Ishikawa (cell line): ENCODE measurements at regions not wholly inside any gene's neighbourhood (a gene's known extent, or its start where the extent isn't known, plus 50 kb on each side); places are given as distances from the start of the nearest gene placed in this dataset.

ENCODE experiments used
- CEBPB ChIP-seq: IDR thresholded peaks from 2 replicates; pipeline ENCODE4 v1.6.1; 2012
- CREB1 ChIP-seq: IDR thresholded peaks from 2 replicates; pipeline ENCODE4 v1.6.1; 2012; ENCODE audit warnings: low read depth
- EGR1 ChIP-seq: IDR thresholded peaks from 2 replicates; pipeline ENCODE4 v1.6.1; 2012
- EP300 ChIP-seq: IDR thresholded peaks from 2 replicates; pipeline ENCODE4 v1.6.1; 2012; ENCODE audit warnings: borderline replicate concordance
- FOXM1 ChIP-seq: IDR thresholded peaks from 2 replicates; pipeline ENCODE4 v1.6.1; 2012; ENCODE audit warnings: low read depth, borderline replicate concordance
- MAX ChIP-seq: IDR thresholded peaks from 2 replicates; pipeline ENCODE4 v1.6.1; 2012
- NFIC ChIP-seq: IDR thresholded peaks from 2 replicates; pipeline ENCODE4 v1.6.1; 2012
- RAD21 ChIP-seq: IDR thresholded peaks from 2 replicates; pipeline ENCODE4 v1.6.1; 2012; ENCODE audit warnings: low read depth
- TAF1 ChIP-seq: IDR thresholded peaks from 2 replicates; pipeline ENCODE4 v1.6.1; 2012; ENCODE audit warnings: low read depth, mild to moderate bottlenecking
- TCF12 ChIP-seq: IDR thresholded peaks from 2 replicates; pipeline ENCODE4 v1.6.1; 2012; ENCODE audit warnings: low read depth
- TEAD4 ChIP-seq: IDR thresholded peaks from 2 replicates; pipeline ENCODE4 v1.6.1; 2012
- USF1 ChIP-seq: IDR thresholded peaks from 2 replicates; pipeline ENCODE4 v1.6.1; 2012
- YY1 ChIP-seq: IDR thresholded peaks from 2 replicates; pipeline ENCODE4 v1.6.1; 2012; ENCODE audit warnings: low read depth
- ZBTB7A ChIP-seq: IDR thresholded peaks from 2 replicates; pipeline ENCODE4 v1.6.1; 2012; ENCODE audit warnings: low read depth
- TF ChIP-seq, protein P1 (sequence below): IDR thresholded peaks from 2 replicates; pipeline ENCODE4 v1.6.1; 2012; ENCODE audit warnings: low read depth, mild to moderate bottlenecking

DNA sequence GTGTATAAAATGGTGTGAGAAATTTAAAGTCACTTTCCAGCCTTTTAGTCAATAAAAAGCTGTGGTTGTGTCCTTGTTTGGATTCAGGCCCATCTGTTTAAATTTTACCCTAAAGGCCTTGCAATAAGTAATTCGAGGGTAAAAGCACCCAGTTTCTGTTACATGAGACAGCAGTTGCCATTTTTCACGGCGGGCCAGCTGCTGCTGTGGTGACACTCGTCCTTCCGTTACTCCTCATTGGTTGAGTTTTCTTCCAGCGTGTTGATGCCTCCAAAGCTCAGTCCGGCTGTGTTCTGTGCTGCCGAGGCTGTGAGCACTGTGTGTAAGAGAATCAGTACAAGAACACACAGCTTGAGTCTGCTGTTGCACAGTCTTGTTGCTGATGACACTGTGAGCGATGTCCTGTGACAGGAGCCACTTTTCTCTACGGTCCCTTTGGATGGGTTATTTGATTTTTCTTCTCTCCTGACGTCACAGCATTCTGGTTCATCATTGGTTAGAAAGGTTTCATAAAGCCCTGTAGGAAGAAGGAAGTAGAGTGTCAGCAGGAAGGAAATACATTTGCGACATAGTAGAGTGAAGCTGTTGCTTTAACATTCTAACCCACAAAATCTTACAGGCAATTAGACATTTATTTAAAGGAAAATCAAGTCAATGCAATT lies 602.5 kb upstream of the ARGLU1 start:
- TF ChIP-seq FOXM1 (no peak), NFIC (no peak), EGR1 (no peak), TEAD4 (no peak), CEBPB (no peak), USF1 (no peak)
- TF ChIP-seq, protein P1, sequence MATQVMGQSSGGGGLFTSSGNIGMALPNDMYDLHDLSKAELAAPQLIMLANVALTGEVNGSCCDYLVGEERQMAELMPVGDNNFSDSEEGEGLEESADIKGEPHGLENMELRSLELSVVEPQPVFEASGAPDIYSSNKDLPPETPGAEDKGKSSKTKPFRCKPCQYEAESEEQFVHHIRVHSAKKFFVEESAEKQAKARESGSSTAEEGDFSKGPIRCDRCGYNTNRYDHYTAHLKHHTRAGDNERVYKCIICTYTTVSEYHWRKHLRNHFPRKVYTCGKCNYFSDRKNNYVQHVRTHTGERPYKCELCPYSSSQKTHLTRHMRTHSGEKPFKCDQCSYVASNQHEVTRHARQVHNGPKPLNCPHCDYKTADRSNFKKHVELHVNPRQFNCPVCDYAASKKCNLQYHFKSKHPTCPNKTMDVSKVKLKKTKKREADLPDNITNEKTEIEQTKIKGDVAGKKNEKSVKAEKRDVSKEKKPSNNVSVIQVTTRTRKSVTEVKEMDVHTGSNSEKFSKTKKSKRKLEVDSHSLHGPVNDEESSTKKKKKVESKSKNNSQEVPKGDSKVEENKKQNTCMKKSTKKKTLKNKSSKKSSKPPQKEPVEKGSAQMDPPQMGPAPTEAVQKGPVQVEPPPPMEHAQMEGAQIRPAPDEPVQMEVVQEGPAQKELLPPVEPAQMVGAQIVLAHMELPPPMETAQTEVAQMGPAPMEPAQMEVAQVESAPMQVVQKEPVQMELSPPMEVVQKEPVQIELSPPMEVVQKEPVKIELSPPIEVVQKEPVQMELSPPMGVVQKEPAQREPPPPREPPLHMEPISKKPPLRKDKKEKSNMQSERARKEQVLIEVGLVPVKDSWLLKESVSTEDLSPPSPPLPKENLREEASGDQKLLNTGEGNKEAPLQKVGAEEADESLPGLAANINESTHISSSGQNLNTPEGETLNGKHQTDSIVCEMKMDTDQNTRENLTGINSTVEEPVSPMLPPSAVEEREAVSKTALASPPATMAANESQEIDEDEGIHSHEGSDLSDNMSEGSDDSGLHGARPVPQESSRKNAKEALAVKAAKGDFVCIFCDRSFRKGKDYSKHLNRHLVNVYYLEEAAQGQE: no peak

GRCh38 chr13:107157271-107157670 lies 589.3 kb upstream of the ARGLU1 start:
- TF ChIP-seq TAF1: no peak
- TF ChIP-seq, protein P1: no peak
- TF ChIP-seq TCF12: no peak
- no peak for TF ChIP-seq EGR1
- no peak for TF ChIP-seq USF1
- no peak for TF ChIP-seq YY1
- TF ChIP-seq CEBPB: no peak
- no peak for TF ChIP-seq FOXM1
- no peak for TF ChIP-seq RAD21
- TF ChIP-seq EP300: no peak
- TF ChIP-seq ZBTB7A: no peak

GRCh38 chr13:107144432-107144831 lies 576.5 kb upstream of the ARGLU1 start:
- TF ChIP-seq CEBPB (no peak), EP300 (no peak), FOXM1 (no peak), MAX (no peak), NFIC (no peak), ZBTB7A (no peak), USF1 (no peak), EGR1 (no peak), TAF1 (no peak), CREB1 (no peak), TEAD4 (no peak), YY1 (no peak), RAD21 (no peak)

DNA sequence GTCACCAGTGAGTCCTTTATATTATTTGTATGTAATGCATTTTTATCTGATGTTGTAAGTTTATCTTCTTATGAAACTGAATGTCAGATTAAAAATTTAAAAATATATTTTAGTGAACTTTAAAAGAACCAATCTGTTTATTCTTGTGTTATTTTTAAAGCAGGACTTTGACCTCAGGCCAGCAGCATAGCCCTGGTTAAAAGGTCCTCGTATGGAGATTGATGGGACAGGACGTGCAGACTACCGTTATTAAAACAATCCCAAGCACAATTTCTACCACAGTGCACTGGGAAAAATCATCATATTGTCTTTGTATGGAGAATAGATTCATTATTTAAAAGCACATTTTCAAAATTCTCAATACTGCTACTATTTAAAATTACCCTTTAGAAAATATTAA lies 573.8 kb upstream of the ARGLU1 start:
- TF ChIP-seq TCF12: no peak
- no peak for TF ChIP-seq CEBPB
- TF ChIP-seq EGR1: no peak
- no peak for TF ChIP-seq NFIC
- TF ChIP-seq ZBTB7A: no peak
- no peak for TF ChIP-seq FOXM1
- TF ChIP-seq EP300: no peak
- no peak for TF ChIP-seq USF1
- no peak for TF ChIP-seq TAF1
- TF ChIP-seq CREB1: no peak
- TF ChIP-seq TEAD4: no peak
- no peak for TF ChIP-seq RAD21
- TF ChIP-seq MAX: no peak
- TF ChIP-seq YY1: no peak
- TF ChIP-seq, protein P1: no peak
